GM23338 (cell line): ENCODE measurements at regions not wholly inside any gene's neighbourhood (a gene's known extent, or its start where the extent isn't known, plus 50 kb on each side); places are given as distances from the start of the nearest gene placed in this dataset.

Experiments used
- ATAC-seq: fragments of 200-7000 bp; cut with Tn5 transposase; 3 replicates; pipeline ENCODE4 v1.9.1; 2020
- DNase-seq: peaks from one replicate; pipeline ENCODE4 v3.0.0-alpha.2; 2015; ENCODE audit warnings: low spot score
- H2AFZ ChIP-seq: fragments of 200-600 bp; sonication (generic); 2 replicates; pipeline ENCODE4 v1.8.0; 2016; ENCODE audit warnings: antibody characterized with exemption, mild to moderate bottlenecking, moderate library complexity
- H3F3A ChIP-seq: fragments of 200-600 bp; sonication (generic); replicated peaks from 2 replicates; pipeline ENCODE4 v1.8.0; 2017; ENCODE audit warnings: antibody characterized with exemption, mixed run types, low read depth
- H3K27ac ChIP-seq: fragments of 200-600 bp; sonication (generic); 2 replicates; pipeline ENCODE4 v1.6.1; 2016; ENCODE audit warnings: low read depth
- H3K27me3 ChIP-seq: fragments of 200-600 bp; sonication (generic); 2 replicates; pipeline ENCODE4 v1.8.0; 2016; ENCODE audit warnings: mild to moderate bottlenecking, mixed run types, moderate library complexity; ENCODE audit not compliant: insufficient read depth
- H3K36me3 ChIP-seq: fragments of 200-600 bp; sonication (generic); 2 replicates; pipeline ENCODE4 v1.8.0; 2016; ENCODE audit warnings: mild to moderate bottlenecking; ENCODE audit not compliant: insufficient read depth
- H3K4me1 ChIP-seq: fragments of 200-600 bp; sonication (generic); 2 replicates; pipeline ENCODE4 v1.8.0; 2016; ENCODE audit warnings: mild to moderate bottlenecking, moderate library complexity; ENCODE audit not compliant: insufficient read depth
- H3K4me2 ChIP-seq: fragments of 200-600 bp; sonication (generic); 2 replicates; pipeline ENCODE4 v1.7.1; 2017; ENCODE audit warnings: mixed run types
- H3K4me3 ChIP-seq: fragments of 200-600 bp; sonication (generic); 2 replicates; pipeline ENCODE4 v1.6.1; 2016; ENCODE audit warnings: mixed run types
- H3K79me2 ChIP-seq: fragments of 200-600 bp; sonication (generic); replicated peaks from 2 replicates; pipeline ENCODE4 v1.8.0; 2017; ENCODE audit warnings: mild to moderate bottlenecking; ENCODE audit not compliant: insufficient read depth
- H3K9me2 ChIP-seq: fragments of 200-600 bp; sonication (generic); 2 replicates; pipeline ENCODE4 v1.8.0; 2017; ENCODE audit not compliant: insufficient read depth
- H4K20me1 ChIP-seq: fragments of 200-600 bp; sonication (generic); replicated peaks from 2 replicates; pipeline ENCODE4 v1.8.0; 2017; ENCODE audit warnings: mild to moderate bottlenecking; ENCODE audit not compliant: insufficient read depth
- H3K27ac Mint-ChIP-seq: 2 replicates; pipeline ENCODE4 v1.8.0; 2020; ENCODE audit warnings: inconsistent platforms, mild to moderate bottlenecking, moderate library complexity, mixed read lengths
- H3K27me3 Mint-ChIP-seq: 3 replicates; pipeline ENCODE4 v1.8.0; 2022; ENCODE audit warnings: low read depth, mild to moderate bottlenecking, moderate library complexity, mixed read lengths, inconsistent platforms; ENCODE audit not compliant: insufficient read depth, poor library complexity
- H3K36me3 Mint-ChIP-seq: 3 replicates; pipeline ENCODE4 v1.8.0; 2021; ENCODE audit warnings: low read depth, mild to moderate bottlenecking, inconsistent platforms, moderate library complexity, mixed read lengths
- H3K4me1 Mint-ChIP-seq: 3 replicates; pipeline ENCODE4 v1.8.0; 2020; ENCODE audit warnings: mild to moderate bottlenecking, inconsistent platforms, mixed read lengths
- H3K4me3 Mint-ChIP-seq: 3 replicates; pipeline ENCODE4 v1.8.0; 2021; ENCODE audit warnings: moderate library complexity, mild to moderate bottlenecking, inconsistent platforms, mixed read lengths
- H3K9me3 Mint-ChIP-seq: 3 replicates; pipeline ENCODE4 v1.8.0; 2020; ENCODE audit warnings: moderate library complexity, mild to moderate bottlenecking, inconsistent platforms, mixed read lengths
- CREB1 ChIP-seq: fragments of 250-450 bp; sonication (Bioruptor Pico); IDR thresholded peaks from 2 replicates; pipeline ENCODE4 v1.5.0; 2020; ENCODE audit warnings: low read depth, mild to moderate bottlenecking, moderate library complexity
- CTCF ChIP-seq, 2 experiments: fragments of 200-600 bp in 1 of 2; sonication (generic) in 1 of 2; conservative IDR thresholded peaks; 2 replicates each; pipeline versions ENCODE4 v1.5.1 to v1.6.1; 2016 to 2017; ENCODE audit warnings: antibody characterized with exemption in 2 of 2, low read depth in 2 of 2, mild to moderate bottlenecking in 2 of 2, moderate library complexity in 1 of 2
- ETS1 ChIP-seq: IDR thresholded peaks from 2 replicates; pipeline ENCODE4 v1.6.1; 2016; ENCODE audit warnings: antibody characterized with exemption
- EZH2phosphoT487 ChIP-seq: fragments of 200-600 bp; sonication (generic); IDR thresholded peaks from one replicate; pipeline ENCODE4 v1.8.1; 2018; ENCODE audit warnings: antibody characterized with exemption; ENCODE audit not compliant: unreplicated experiment
- JUNB ChIP-seq: IDR thresholded peaks from one replicate; pipeline ENCODE4 v1.6.1; 2016; ENCODE audit warnings: antibody characterized with exemption; ENCODE audit not compliant: unreplicated experiment
- NANOG ChIP-seq: IDR thresholded peaks from 2 replicates; pipeline ENCODE4 v1.6.1; 2016; ENCODE audit warnings: antibody characterized with exemption, borderline replicate concordance
- STAT1 ChIP-seq: IDR thresholded peaks from one replicate; pipeline ENCODE4 v1.6.1; 2016; ENCODE audit warnings: antibody characterized with exemption; ENCODE audit not compliant: unreplicated experiment
- ZNF462 ChIP-seq: fragments of 250-450 bp; sonication (Bioruptor Pico); IDR thresholded peaks from 2 replicates; pipeline ENCODE4 v1.5.0; 2020; ENCODE audit warnings: mild to moderate bottlenecking, moderate library complexity

GRCh38 chr6:166725571-166725970, 98.5 kb upstream of the RPS6KA2 start (continued):
- TF ChIP-seq ZNF462 (CRISPR knock-in tag) (no peak), CTCF (conservative IDR thresholded peaks at IDR 0.05; ENCODE audit: low read depth in 2 of 2) (no peak), NANOG (no peak), EZH2phosphoT487 (no peak), ETS1 (no peak), JUNB (no peak)

GRCh38 chr6:166724576-166724975, 97.5 kb upstream of the RPS6KA2 start:
- Histone ChIP-seq H3K4me2 (no peak overlapping the region), H3K36me3 (no peaks in the 10 kb centered on the region), H3K4me3 (no peak overlapping the region), H3K27me3 (no peaks in the 10 kb centered on the region), H3F3A (no peaks in the 10 kb centered on the region), H3K79me2 (no peaks in the 10 kb centered on the region), H3K9me2 (no peaks in the 10 kb centered on the region), H3K27ac (no peak overlapping the region; the same call in 1 of the 2 replicates), H2AFZ (no peak overlapping the region), H3K4me1 (no peaks in the 10 kb centered on the region), H4K20me1 (0 out of 2 replicates have a peak, but pooled peaks cover 3% of the 10 kb centered on the region)
- Mint-ChIP-seq H3K27me3 (peaks cover 6% of the 10 kb centered on the region), H3K36me3 (no peaks in the 10 kb centered on the region), H3K4me1 (peaks cover 1% of the 10 kb centered on the region; the same call in 2 of the 3 replicates), H3K4me3 (no peak overlapping the region), H3K27ac (no peak overlapping the region), H3K9me3 (no peaks in the 10 kb centered on the region)
- no peak for ATAC-seq
- DNase-seq: no peak
- TF ChIP-seq CREB1 (CRISPR knock-in tag) (no peak), JUNB (no peak), STAT1 (no peak), EZH2phosphoT487 (no peak), CTCF (conservative IDR thresholded peaks at IDR 0.05; ENCODE audit: low read depth in 2 of 2) (no peak)
